Endothelial cell of umbilical vein (primary cell): ENCODE measurements at regions not wholly inside any gene's neighbourhood (a gene's known extent, or its start where the extent isn't known, plus 50 kb on each side); places are given as distances from the start of the nearest gene placed in this dataset.

ENCODE experiments used
- BruUV-seq: library from RNA; stranded (reverse); fragments of 400-500 nt; replicated peaks from 2 replicates; lab custom pipeline; 2021; lab: Mats Ljungman, UMichigan
- CTCF ChIA-PET: fragments of 300-600, 350-600 bp; sonication (Branson Sonifier 250); formaldehyde crosslinking; loops from one replicate; lab custom pipeline; 2021; ENCODE audit warnings: antibody characterized with exemption, inconsistent platforms; lab: Charles Lee
- POLR2A ChIA-PET: fragments of 300-600, 350-600 bp; sonication (Branson Sonifier 250); formaldehyde crosslinking; loops from one replicate; lab custom pipeline; 2021; ENCODE audit warnings: antibody characterized with exemption, inconsistent platforms; lab: Charles Lee
- DNase-seq: peaks from one replicate; pipeline ENCODE4 v3.0.0-alpha.2; 2011; ENCODE audit warnings: low read depth, low spot score
- FAIRE-seq: peaks from 2 replicates; lab custom pipeline; 2011; peaks lifted over from hg19 to GRCh38; lab: Jason Lieb, UNC
- H2AFZ ChIP-seq: 2 replicates; pipeline ENCODE4 v1.6.0; 2012; ENCODE audit warnings: low read depth, low read length, control low read depth, inconsistent platforms
- H3K27ac ChIP-seq: 2 replicates; pipeline ENCODE4 v1.5.1; 2011; ENCODE audit warnings: low read depth, mild to moderate bottlenecking, control low read depth, low read length, moderate library complexity; ENCODE audit not compliant: insufficient read depth
- H3K27me3 ChIP-seq, 2 experiments: 2 replicates each; pipeline versions ENCODE4 v1.6.0 to v1.6.1; 2011; ENCODE audit warnings: low read length in 2 of 2, mixed read lengths in 1 of 2; ENCODE audit not compliant: control insufficient read depth in 2 of 2, insufficient read depth in 2 of 2
- H3K36me3 ChIP-seq, 2 experiments: 2 replicates in 1 of 2; 3 replicates in 1 of 2; pipeline ENCODE4 v1.5.1; 2011; ENCODE audit warnings: low read length in 2 of 2, mild to moderate bottlenecking in 1 of 2, moderate library complexity in 1 of 2; ENCODE audit not compliant: control insufficient read depth in 2 of 2, insufficient read depth in 2 of 2; ENCODE audit errors: extremely low read depth in 1 of 2
- H3K4me1 ChIP-seq: 3 replicates; pipeline ENCODE4 v1.5.1; 2011; ENCODE audit warnings: mild to moderate bottlenecking, low read length; ENCODE audit not compliant: control insufficient read depth, insufficient read depth; ENCODE audit errors: extremely low read depth
- H3K4me2 ChIP-seq: 2 replicates; pipeline ENCODE4 v1.6.1; 2011; ENCODE audit warnings: low read length, control low read depth, mixed read lengths; ENCODE audit not compliant: insufficient read depth
- H3K4me3 ChIP-seq, 3 experiments: fragments of 200-600 bp in 1 of 3; sonication (generic), shearing (Covaris generic) in 1 of 3; replicated peaks in 1 of 3; 2 replicates each; pipeline ENCODE4 v1.5.1; 2011 to 2016; ENCODE audit warnings: control low read depth in 3 of 3, low read length in 3 of 3, mild to moderate bottlenecking in 2 of 3, inconsistent platforms in 1 of 3, low read depth in 1 of 3, moderate library complexity in 1 of 3; ENCODE audit not compliant: insufficient read depth in 1 of 3
- H3K79me2 ChIP-seq: 2 replicates; pipeline ENCODE4 v1.6.0; 2012; ENCODE audit warnings: low read length, inconsistent platforms; ENCODE audit not compliant: control insufficient read depth, insufficient read depth
- H3K9ac ChIP-seq: replicated peaks from 2 replicates; pipeline ENCODE3; 2011; ENCODE audit warnings: low read length, control low read depth; ENCODE audit not compliant: insufficient read depth; ENCODE audit errors: extremely low read depth
- H3K9me1 ChIP-seq: replicated peaks from 3 replicates; pipeline ENCODE4 v1.6.0; 2011; ENCODE audit warnings: mild to moderate bottlenecking, low read length; ENCODE audit not compliant: control insufficient read depth, insufficient read depth; ENCODE audit errors: extremely low read depth
- H3K9me3 ChIP-seq: replicated peaks from 2 replicates; pipeline ENCODE4 v1.5.1; 2012; ENCODE audit warnings: low read length, inconsistent platforms; ENCODE audit not compliant: control insufficient read depth, insufficient read depth
- H4K20me1 ChIP-seq: replicated peaks from 2 replicates; pipeline ENCODE3; 2011; ENCODE audit warnings: mild to moderate bottlenecking, low read length; ENCODE audit not compliant: control insufficient read depth, insufficient read depth; ENCODE audit errors: extremely low read depth
- EZH2 ChIP-seq: IDR thresholded peaks from 2 replicates; pipeline ENCODE4 v1.6.1; 2012; ENCODE audit warnings: borderline replicate concordance, low read depth, mild to moderate bottlenecking, moderate library complexity, low read length, inconsistent platforms; ENCODE audit not compliant: severe bottlenecking
- FOS ChIP-seq: IDR thresholded peaks from 2 replicates; pipeline ENCODE4 v1.6.1; 2011; ENCODE audit warnings: mild to moderate bottlenecking, low read length, moderate library complexity, borderline replicate concordance; ENCODE audit not compliant: insufficient read depth
- JUN ChIP-seq: IDR thresholded peaks from 2 replicates; pipeline ENCODE4 v1.6.1; 2011; ENCODE audit warnings: borderline replicate concordance, low read depth; ENCODE audit not compliant: insufficient read length, insufficient read depth
- MYC ChIP-seq: IDR thresholded peaks from one replicate; pipeline ENCODE4 v1.6.1; 2011; ENCODE audit warnings: mild to moderate bottlenecking, low read depth, low read length
- POLR2A ChIP-seq: IDR thresholded peaks from 2 replicates; pipeline ENCODE4 v1.6.1; 2012; ENCODE audit warnings: low read depth, mild to moderate bottlenecking, control low read depth, low read length
- POLR2AphosphoS5 ChIP-seq: IDR thresholded peaks from 2 replicates; pipeline ENCODE4 v1.6.1; 2012; ENCODE audit warnings: low read depth, mild to moderate bottlenecking, control low read depth, low read length, moderate library complexity; ENCODE audit not compliant: insufficient read depth
- dilution Hi-C: fragments of 300-500 bp; cut with MboI; formaldehyde crosslinking; loops from one replicate; pipeline ENCODE4 v1.15.0; 2019; ENCODE audit warnings: low sequenced_read_pairs; ENCODE audit not compliant: extremely low pct_ligation_motif_present
- intact Hi-C: fragments of 100-400 bp; cut with micrococcal nuclease; formaldehyde crosslinking; loops from one replicate; pipeline ENCODE4 v1.10.0; 2022
- TF ChIP-seq, protein P1 (sequence below): IDR thresholded peaks from 2 replicates; pipeline ENCODE4 v1.6.1; 2011; ENCODE audit not compliant: insufficient read depth, insufficient read length
- TF ChIP-seq, protein P2 (sequence below), 2 donors: IDR thresholded peaks; 1 replicate in 1 of 2; 2 replicates in 1 of 2; pipeline ENCODE4 v1.5.1; 2011; ENCODE audit warnings: low read length in 2 of 2, mild to moderate bottlenecking in 2 of 2, moderate library complexity in 2 of 2, control low read depth in 1 of 2, inconsistent platforms in 1 of 2, low read depth in 1 of 2; ENCODE audit not compliant: insufficient read depth in 1 of 2; ENCODE audit errors: extremely low read depth in 1 of 2

DNA sequence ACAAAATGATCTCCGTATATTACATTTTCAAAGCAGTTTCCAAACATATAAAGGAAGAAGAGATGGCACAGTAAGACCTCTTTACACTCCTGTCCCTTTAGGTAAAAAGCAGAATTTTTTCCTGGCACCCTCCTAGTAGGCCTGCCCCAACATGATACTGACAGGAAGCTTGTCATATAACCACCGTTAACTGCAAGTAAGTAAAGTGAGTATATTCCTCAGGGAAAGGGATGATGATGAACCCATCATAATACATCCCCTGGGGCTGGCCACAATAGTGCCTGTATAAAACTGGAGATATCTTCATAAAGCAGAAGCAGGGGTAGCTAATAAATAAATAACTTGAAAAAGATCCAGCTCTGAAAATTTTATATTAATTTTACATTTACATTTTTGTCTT, 893.0 kb downstream of the DIPK2A start:
- Histone ChIP-seq H3K4me3 (no peak overlapping the region), H3K27me3 (no peaks in the 10 kb centered on the region), H3K79me2 (no peaks in the 10 kb centered on the region), H3K9me3 (no peaks in the 10 kb centered on the region), H3K9ac (no peak overlapping the region), H3K4me2 (no peak overlapping the region), H3K27ac (no peak overlapping the region), H2AFZ (peak overlapping the region; percentile 55), H3K4me1 (no peaks in the 10 kb centered on the region), H3K36me3 (no peaks in the 10 kb centered on the region), H3K9me1 (no peaks in the 10 kb centered on the region), H4K20me1 (no peaks in the 10 kb centered on the region)
- intact Hi-C loops, result no loop called here
- TF ChIP-seq JUN (no peak), MYC (no peak), FOS (no peak), POLR2AphosphoS5 (no peak), EZH2 (no peak), POLR2A (no peak)
- TF ChIP-seq, protein P1, sequence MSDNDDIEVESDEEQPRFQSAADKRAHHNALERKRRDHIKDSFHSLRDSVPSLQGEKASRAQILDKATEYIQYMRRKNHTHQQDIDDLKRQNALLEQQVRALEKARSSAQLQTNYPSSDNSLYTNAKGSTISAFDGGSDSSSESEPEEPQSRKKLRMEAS, result no peak
- TF ChIP-seq, protein P2, sequence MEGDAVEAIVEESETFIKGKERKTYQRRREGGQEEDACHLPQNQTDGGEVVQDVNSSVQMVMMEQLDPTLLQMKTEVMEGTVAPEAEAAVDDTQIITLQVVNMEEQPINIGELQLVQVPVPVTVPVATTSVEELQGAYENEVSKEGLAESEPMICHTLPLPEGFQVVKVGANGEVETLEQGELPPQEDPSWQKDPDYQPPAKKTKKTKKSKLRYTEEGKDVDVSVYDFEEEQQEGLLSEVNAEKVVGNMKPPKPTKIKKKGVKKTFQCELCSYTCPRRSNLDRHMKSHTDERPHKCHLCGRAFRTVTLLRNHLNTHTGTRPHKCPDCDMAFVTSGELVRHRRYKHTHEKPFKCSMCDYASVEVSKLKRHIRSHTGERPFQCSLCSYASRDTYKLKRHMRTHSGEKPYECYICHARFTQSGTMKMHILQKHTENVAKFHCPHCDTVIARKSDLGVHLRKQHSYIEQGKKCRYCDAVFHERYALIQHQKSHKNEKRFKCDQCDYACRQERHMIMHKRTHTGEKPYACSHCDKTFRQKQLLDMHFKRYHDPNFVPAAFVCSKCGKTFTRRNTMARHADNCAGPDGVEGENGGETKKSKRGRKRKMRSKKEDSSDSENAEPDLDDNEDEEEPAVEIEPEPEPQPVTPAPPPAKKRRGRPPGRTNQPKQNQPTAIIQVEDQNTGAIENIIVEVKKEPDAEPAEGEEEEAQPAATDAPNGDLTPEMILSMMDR (IDR thresholded peaks at IDR 0.05; ENCODE audit: extremely low read depth in 1 of 2, insufficient read depth in 1 of 2, low read depth in 1 of 2, low read length in 2 of 2), result no peak
- dilution Hi-C loops, result no loop called here
- ChIA-PET POLR2A (no interaction called here), CTCF (interaction anchor here (1.4 to 1.8 kb wide), 2 partner anchors 10 to 16 kb away, joined by 7 read pairs; no protein-coding TSS in a partner anchor)
- BruUV-seq, result no TSS peak
- DNase-seq (no peak), FAIRE-seq (no peak)
